ENCODE measurements at regions not wholly inside any gene's neighbourhood (a gene's known extent, or its start where the extent isn't known, plus 50 kb on each side); places are given as distances from the start of the nearest gene placed in this dataset.

DNA sequence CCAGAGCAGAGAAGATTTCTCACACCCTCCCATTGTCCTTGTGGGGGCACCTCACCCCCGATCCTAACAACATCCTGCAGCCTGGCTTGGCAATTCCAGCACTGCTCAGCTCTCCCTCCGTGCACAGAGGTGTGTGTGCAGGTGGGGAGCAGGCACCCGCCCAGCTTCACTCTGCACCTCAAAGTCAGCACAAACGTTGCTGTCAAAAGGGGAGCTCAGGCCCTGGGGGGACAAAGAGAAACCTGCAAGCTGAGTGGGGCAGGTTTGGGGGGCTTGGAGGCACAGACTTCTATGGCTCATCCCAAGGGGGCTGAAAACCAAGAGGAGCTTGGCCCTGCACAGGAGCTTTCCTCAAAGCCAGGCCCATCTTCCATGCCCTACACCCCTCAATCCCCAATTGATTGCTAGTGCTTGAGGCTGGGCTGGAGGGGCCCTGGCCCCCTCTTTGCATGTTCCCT lies 231.9 kb upstream of the TNRC6C start:
- TF ChIP-seq, protein P1, sequence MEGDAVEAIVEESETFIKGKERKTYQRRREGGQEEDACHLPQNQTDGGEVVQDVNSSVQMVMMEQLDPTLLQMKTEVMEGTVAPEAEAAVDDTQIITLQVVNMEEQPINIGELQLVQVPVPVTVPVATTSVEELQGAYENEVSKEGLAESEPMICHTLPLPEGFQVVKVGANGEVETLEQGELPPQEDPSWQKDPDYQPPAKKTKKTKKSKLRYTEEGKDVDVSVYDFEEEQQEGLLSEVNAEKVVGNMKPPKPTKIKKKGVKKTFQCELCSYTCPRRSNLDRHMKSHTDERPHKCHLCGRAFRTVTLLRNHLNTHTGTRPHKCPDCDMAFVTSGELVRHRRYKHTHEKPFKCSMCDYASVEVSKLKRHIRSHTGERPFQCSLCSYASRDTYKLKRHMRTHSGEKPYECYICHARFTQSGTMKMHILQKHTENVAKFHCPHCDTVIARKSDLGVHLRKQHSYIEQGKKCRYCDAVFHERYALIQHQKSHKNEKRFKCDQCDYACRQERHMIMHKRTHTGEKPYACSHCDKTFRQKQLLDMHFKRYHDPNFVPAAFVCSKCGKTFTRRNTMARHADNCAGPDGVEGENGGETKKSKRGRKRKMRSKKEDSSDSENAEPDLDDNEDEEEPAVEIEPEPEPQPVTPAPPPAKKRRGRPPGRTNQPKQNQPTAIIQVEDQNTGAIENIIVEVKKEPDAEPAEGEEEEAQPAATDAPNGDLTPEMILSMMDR (IDR thresholded peaks at IDR 0.05) = no peak
- TF ChIP-seq, protein P2, sequence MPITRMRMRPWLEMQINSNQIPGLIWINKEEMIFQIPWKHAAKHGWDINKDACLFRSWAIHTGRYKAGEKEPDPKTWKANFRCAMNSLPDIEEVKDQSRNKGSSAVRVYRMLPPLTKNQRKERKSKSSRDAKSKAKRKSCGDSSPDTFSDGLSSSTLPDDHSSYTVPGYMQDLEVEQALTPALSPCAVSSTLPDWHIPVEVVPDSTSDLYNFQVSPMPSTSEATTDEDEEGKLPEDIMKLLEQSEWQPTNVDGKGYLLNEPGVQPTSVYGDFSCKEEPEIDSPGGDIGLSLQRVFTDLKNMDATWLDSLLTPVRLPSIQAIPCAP (CRISPR knock-in tag; IDR thresholded peaks at IDR 0.05) = no peak
- TF ChIP-seq, protein P3, sequence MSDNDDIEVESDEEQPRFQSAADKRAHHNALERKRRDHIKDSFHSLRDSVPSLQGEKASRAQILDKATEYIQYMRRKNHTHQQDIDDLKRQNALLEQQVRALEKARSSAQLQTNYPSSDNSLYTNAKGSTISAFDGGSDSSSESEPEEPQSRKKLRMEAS (CRISPR knock-in tag; IDR thresholded peaks at IDR 0.05) = no peak
- TF ChIP-seq IRF2 (CRISPR knock-in tag; IDR thresholded peaks at IDR 0.05; ENCODE audit: borderline replicate concordance, low read depth) = no peak
- TF ChIP-seq, protein P4, sequence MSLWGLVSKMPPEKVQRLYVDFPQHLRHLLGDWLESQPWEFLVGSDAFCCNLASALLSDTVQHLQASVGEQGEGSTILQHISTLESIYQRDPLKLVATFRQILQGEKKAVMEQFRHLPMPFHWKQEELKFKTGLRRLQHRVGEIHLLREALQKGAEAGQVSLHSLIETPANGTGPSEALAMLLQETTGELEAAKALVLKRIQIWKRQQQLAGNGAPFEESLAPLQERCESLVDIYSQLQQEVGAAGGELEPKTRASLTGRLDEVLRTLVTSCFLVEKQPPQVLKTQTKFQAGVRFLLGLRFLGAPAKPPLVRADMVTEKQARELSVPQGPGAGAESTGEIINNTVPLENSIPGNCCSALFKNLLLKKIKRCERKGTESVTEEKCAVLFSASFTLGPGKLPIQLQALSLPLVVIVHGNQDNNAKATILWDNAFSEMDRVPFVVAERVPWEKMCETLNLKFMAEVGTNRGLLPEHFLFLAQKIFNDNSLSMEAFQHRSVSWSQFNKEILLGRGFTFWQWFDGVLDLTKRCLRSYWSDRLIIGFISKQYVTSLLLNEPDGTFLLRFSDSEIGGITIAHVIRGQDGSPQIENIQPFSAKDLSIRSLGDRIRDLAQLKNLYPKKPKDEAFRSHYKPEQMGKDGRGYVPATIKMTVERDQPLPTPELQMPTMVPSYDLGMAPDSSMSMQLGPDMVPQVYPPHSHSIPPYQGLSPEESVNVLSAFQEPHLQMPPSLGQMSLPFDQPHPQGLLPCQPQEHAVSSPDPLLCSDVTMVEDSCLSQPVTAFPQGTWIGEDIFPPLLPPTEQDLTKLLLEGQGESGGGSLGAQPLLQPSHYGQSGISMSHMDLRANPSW (CRISPR knock-in tag; conservative IDR thresholded peaks at IDR 0.05; ENCODE audit: low read depth) = no peak
- TF ChIP-seq, protein P5, sequence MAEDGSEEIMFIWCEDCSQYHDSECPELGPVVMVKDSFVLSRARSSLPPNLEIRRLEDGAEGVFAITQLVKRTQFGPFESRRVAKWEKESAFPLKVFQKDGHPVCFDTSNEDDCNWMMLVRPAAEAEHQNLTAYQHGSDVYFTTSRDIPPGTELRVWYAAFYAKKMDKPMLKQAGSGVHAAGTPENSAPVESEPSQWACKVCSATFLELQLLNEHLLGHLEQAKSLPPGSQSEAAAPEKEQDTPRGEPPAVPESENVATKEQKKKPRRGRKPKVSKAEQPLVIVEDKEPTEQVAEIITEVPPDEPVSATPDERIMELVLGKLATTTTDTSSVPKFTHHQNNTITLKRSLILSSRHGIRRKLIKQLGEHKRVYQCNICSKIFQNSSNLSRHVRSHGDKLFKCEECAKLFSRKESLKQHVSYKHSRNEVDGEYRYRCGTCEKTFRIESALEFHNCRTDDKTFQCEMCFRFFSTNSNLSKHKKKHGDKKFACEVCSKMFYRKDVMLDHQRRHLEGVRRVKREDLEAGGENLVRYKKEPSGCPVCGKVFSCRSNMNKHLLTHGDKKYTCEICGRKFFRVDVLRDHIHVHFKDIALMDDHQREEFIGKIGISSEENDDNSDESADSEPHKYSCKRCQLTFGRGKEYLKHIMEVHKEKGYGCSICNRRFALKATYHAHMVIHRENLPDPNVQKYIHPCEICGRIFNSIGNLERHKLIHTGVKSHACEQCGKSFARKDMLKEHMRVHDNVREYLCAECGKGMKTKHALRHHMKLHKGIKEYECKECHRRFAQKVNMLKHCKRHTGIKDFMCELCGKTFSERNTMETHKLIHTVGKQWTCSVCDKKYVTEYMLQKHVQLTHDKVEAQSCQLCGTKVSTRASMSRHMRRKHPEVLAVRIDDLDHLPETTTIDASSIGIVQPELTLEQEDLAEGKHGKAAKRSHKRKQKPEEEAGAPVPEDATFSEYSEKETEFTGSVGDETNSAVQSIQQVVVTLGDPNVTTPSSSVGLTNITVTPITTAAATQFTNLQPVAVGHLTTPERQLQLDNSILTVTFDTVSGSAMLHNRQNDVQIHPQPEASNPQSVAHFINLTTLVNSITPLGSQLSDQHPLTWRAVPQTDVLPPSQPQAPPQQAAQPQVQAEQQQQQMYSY (CRISPR knock-in tag; IDR thresholded peaks at IDR 0.05) = no peak
- TF ChIP-seq FOXK1 (CRISPR knock-in tag; IDR thresholded peaks at IDR 0.05) = no peak
- no peak for TF ChIP-seq NR3C1 (CRISPR knock-in tag; conservative IDR thresholded peaks at IDR 0.05; ENCODE audit: low read depth)
- no peak for TF ChIP-seq FOXP1 (CRISPR knock-in tag; IDR thresholded peaks at IDR 0.05; ENCODE audit: borderline replicate concordance)
- no peak for TF ChIP-seq NFYB (CRISPR knock-in tag; conservative IDR thresholded peaks at IDR 0.05; ENCODE audit: low read depth)
- TF ChIP-seq, protein P6, sequence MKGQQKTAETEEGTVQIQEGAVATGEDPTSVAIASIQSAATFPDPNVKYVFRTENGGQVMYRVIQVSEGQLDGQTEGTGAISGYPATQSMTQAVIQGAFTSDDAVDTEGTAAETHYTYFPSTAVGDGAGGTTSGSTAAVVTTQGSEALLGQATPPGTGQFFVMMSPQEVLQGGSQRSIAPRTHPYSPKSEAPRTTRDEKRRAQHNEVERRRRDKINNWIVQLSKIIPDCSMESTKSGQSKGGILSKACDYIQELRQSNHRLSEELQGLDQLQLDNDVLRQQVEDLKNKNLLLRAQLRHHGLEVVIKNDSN (CRISPR knock-in tag; IDR thresholded peaks at IDR 0.05) = no peak

Data from WTC11 (cell line).